ENCODE measurements at regions not wholly inside any gene's neighbourhood (a gene's known extent, or its start where the extent isn't known, plus 50 kb on each side); places are given as distances from the start of the nearest gene placed in this dataset.

DNA sequence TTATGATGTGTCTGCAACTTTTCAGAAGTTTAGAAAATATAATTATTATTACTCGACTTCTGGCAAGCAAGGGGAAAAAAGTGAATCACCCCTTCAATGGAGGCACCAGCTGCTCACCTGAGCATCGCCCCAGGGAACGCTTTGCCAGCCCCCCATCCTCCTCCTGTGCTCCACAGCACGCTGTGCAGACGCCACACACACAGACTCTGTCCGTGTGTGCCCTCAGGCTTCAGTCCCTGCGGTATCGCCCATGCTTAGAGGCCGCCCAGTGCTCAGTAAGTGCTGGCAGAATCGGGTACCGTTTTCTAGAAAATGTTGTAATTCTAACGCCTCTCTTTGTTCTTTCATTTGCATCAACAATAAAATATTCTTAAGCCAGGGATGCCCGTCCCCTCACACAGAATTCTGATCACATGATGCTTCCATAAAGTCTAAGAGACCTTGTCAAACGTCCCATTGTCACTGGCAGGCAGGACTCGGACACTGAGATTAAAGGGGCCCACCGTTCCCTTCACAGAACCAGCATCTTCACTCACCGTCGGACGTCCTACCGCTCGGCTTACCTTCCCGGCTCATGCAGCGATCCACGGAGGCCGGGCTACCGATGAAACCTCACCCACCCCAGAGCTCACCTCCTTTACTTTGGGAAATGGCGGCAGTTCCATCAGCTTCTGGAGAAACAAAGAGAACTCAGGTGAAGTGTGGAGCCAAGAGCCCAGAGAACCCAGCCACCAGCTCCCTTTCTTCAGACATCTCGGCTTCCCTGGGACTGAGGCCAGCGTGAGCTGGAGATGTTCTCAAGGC lies 105.5 kb downstream of the DLL1 start:
- Histone ChIP-seq H3K9ac (ENCODE audit: insufficient read length, low read depth) (no peak overlapping the region), H3K4me1 (ENCODE audit: insufficient read depth, insufficient read length) (peaks cover 2% of the 10 kb centered on the region), H3K9me3 (ENCODE audit: insufficient read depth, low read length) (no peaks in the 10 kb centered on the region), H3K27me3 (ENCODE audit: insufficient read depth, insufficient read length) (no peaks in the 10 kb centered on the region), H3K36me3 (ENCODE audit: insufficient read depth, insufficient read length, low read length) (no peaks in the 10 kb centered on the region), H3K4me3 (ENCODE audit: insufficient read length, low read depth) (no peak overlapping the region)
- no peak for DNase-seq (ENCODE audit: low read depth, low spot score)
- no peak for TF ChIP-seq ZNF274 (IDR thresholded peaks at IDR 0.05; ENCODE audit: low read depth, low read length)
- no peak for TF ChIP-seq YY1 (IDR thresholded peaks at IDR 0.05; ENCODE audit: insufficient read depth, insufficient read length)
- no peak for TF ChIP-seq SUZ12 (IDR thresholded peaks at IDR 0.05; ENCODE audit: extremely low read depth, insufficient read depth, insufficient read length)

DNA sequence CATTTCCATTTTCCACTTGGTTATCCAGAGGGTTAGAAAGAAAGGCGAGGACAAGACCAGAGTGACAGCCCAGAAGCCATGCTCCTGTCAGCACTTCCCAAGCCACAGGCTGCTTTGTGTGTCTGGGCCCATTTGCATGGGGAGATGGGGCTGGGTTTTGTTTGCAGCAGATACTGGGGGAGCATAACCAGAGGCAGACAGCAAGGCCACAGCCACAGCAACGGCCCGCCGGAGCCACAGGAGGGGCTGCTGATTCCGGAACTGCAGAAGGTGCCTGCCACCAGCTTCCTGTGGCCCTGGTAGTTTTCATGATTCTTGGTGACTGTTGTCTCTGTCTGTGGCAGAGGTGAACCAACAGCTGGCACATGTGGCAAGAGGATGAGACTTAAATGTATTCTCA lies 106.6 kb downstream of the DLL1 start:
- Histone ChIP-seq H3K9ac (ENCODE audit: insufficient read length, low read depth) (no peak overlapping the region), H3K27me3 (ENCODE audit: insufficient read depth, insufficient read length) (no peaks in the 10 kb centered on the region), H3K4me1 (ENCODE audit: insufficient read depth, insufficient read length) (peaks cover 2% of the 10 kb centered on the region), H3K9me3 (ENCODE audit: insufficient read depth, low read length) (no peaks in the 10 kb centered on the region), H3K4me3 (ENCODE audit: insufficient read length, low read depth) (no peak overlapping the region), H3K36me3 (ENCODE audit: insufficient read depth, insufficient read length, low read length) (no peaks in the 10 kb centered on the region)
- no peak for DNase-seq (ENCODE audit: low read depth, low spot score)
- TF ChIP-seq SUZ12 (IDR thresholded peaks at IDR 0.05; ENCODE audit: extremely low read depth, insufficient read depth, insufficient read length) (no peak), YY1 (IDR thresholded peaks at IDR 0.05; ENCODE audit: insufficient read depth, insufficient read length) (no peak), ZNF274 (IDR thresholded peaks at IDR 0.05; ENCODE audit: low read depth, low read length) (no peak)

DNA sequence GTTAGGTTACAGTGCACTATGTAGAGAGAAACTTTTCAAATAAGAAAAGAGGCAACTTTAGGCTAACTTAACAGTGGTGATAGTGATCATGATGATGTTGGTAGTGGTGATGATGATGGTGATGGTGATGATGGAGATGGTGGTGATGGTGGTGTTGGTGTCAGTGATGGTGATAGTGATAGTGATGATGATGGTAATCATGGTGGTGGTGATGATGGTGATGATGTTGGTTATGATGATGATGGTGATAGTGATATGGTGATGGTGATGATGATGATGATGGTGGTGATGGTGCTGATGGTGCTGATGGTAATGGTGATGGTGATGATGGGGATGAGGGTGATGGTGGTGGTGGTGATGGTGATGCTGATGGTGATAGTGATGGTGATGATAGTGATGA lies 107.4 kb downstream of the DLL1 start:
- Histone ChIP-seq H3K36me3 (ENCODE audit: insufficient read depth, insufficient read length, low read length) (no peaks in the 10 kb centered on the region), H3K4me1 (ENCODE audit: insufficient read depth, insufficient read length) (peaks cover 3% of the 10 kb centered on the region), H3K9ac (ENCODE audit: insufficient read length, low read depth) (no peak overlapping the region), H3K9me3 (ENCODE audit: insufficient read depth, low read length) (no peaks in the 10 kb centered on the region), H3K4me3 (ENCODE audit: insufficient read length, low read depth) (no peak overlapping the region), H3K27me3 (ENCODE audit: insufficient read depth, insufficient read length) (no peaks in the 10 kb centered on the region)
- DNase-seq (ENCODE audit: low read depth, low spot score) = no peak
- TF ChIP-seq ZNF274 (IDR thresholded peaks at IDR 0.05; ENCODE audit: low read depth, low read length) (no peak), SUZ12 (IDR thresholded peaks at IDR 0.05; ENCODE audit: extremely low read depth, insufficient read depth, insufficient read length) (no peak), YY1 (IDR thresholded peaks at IDR 0.05; ENCODE audit: insufficient read depth, insufficient read length) (no peak)

DNA sequence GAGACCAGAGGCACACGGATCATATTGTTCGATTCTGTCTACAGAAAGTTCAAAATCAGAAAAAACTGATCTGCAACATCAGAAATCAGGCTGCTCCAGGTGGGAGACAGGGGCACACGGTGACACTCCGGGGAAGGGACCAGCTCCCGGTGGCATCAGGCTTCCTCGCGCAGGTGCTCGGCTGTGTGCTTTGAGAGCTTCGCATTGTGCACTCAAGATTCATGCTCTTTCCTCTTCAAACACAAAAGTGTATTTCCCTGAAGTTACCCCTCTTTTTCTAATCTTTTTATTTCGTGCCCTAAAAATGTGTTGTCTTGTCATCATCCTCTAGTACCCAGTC lies 108.1 kb downstream of the DLL1 start:
- no peaks in the 10 kb centered on the region for H3K9me3 ChIP-seq (ENCODE audit: insufficient read depth, low read length)
- H3K27me3 ChIP-seq (ENCODE audit: insufficient read depth, insufficient read length) = no peaks in the 10 kb centered on the region
- DNase-seq (ENCODE audit: low read depth, low spot score) = no peak
- H3K36me3 ChIP-seq (ENCODE audit: insufficient read depth, insufficient read length, low read length) = no peaks in the 10 kb centered on the region
- no peak overlapping the region for H3K9ac ChIP-seq (ENCODE audit: insufficient read length, low read depth)
- H3K4me1 ChIP-seq (ENCODE audit: insufficient read depth, insufficient read length) = peaks cover 4% of the 10 kb centered on the region
- no peak for TF ChIP-seq YY1 (IDR thresholded peaks at IDR 0.05; ENCODE audit: insufficient read depth, insufficient read length)
- no peak for TF ChIP-seq SUZ12 (IDR thresholded peaks at IDR 0.05; ENCODE audit: extremely low read depth, insufficient read depth, insufficient read length)
- TF ChIP-seq ZNF274 (IDR thresholded peaks at IDR 0.05; ENCODE audit: low read depth, low read length) = no peak
- H3K4me3 ChIP-seq (ENCODE audit: insufficient read length, low read depth) = no peak overlapping the region

DNA sequence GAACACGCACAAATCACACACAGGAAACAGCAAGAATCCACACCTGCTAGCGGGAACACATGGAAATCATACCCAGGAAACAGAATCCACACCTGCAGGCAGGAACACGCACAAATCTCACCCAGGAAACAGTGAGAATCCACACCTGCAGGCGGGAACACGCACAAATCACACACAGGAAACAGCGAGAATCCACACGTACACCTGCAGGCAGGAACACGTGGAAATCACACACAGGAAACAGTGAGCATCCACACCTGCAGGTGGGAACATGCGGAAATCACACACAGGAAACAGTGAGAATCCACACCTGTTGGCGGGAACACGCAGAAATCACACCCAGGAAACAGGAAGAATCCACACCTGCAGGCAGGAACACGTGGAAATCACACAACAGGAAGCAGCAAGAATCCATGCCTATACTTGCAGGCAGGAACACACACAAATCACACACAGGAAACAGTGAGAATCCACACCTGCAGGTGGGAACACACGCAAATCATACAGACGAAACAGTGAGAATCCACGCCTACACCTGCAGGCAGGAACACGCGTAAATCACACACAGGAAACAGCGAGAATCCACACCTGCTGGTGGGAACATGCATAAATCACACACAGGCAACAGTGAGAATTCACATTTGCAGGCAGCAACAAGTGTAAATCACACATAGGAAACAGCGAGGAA lies 108.6 kb downstream of the DLL1 start:
- no peaks in the 10 kb centered on the region for H3K27me3 ChIP-seq (ENCODE audit: insufficient read depth, insufficient read length)
- H3K36me3 ChIP-seq (ENCODE audit: insufficient read depth, insufficient read length, low read length) = no peaks in the 10 kb centered on the region
- TF ChIP-seq ZNF274 (IDR thresholded peaks at IDR 0.05; ENCODE audit: low read depth, low read length) (no peak), YY1 (IDR thresholded peaks at IDR 0.05; ENCODE audit: insufficient read depth, insufficient read length) (no peak), SUZ12 (IDR thresholded peaks at IDR 0.05; ENCODE audit: extremely low read depth, insufficient read depth, insufficient read length) (no peak)
- no peak for DNase-seq (ENCODE audit: low read depth, low spot score)
- H3K4me3 ChIP-seq (ENCODE audit: insufficient read length, low read depth) = no peak overlapping the region
- peaks cover 4% of the 10 kb centered on the region for H3K4me1 ChIP-seq (ENCODE audit: insufficient read depth, insufficient read length)
- no peak overlapping the region for H3K9ac ChIP-seq (ENCODE audit: insufficient read length, low read depth)
- H3K9me3 ChIP-seq (ENCODE audit: insufficient read depth, low read length) = no peaks in the 10 kb centered on the region

DNA sequence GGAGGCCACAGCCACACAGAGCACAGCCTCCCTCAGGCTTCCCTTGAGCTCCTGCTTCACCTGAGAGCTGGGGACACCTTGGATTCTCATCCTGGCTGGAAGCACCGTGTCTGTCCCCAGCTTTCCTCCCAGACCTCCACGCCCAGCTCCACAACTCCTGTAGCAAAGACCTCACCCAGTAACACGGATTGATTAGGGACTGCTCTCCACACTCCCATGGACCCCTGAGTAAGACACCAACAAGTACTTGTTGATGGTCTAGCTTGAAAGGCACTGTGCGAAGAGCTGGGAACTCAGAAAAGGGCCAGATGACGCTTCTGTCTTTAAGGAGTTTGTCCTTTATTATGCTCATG lies 109.6 kb downstream of the DLL1 start:
- H3K9me3 ChIP-seq (ENCODE audit: insufficient read depth, low read length) = peaks cover 7% of the 10 kb centered on the region; the same call in 1 of the 2 replicates

DNA sequence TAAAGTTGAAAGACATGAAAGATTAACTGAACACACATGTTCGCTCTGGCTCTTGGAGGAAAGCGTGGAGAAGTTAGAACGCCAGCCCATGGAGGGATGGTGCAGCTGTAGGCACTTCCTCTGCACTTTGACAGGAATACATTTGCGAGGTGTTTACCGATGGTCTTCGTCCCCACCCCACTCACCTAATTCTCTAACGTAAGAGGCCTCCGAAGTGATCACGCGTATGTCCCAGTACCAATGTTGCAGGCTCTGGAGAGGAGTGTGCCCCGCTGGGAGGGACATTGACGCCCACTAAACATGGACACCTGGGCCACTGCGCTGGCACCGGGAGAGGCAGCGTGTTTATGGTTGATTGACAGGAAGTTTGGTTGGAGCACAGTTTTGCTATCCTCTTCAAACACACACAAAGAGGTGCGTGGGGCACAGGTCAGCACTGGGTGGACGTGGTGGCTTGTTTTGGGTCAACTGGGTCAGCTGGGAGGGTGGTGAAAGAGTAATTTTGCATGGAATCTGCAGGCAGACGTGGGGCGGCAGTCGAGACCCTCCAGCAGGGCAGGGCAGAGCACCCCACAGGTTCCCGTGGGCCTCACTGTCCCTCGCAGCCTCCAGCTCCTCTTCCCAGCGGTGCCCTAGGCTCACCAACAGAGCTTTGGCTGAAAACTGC lies 110.1 kb downstream of the DLL1 start:
- DNase-seq (ENCODE audit: low read depth, low spot score) = no peak
- Histone ChIP-seq H3K4me3 (ENCODE audit: insufficient read length, low read depth) (no peak overlapping the region), H3K27me3 (ENCODE audit: insufficient read depth, insufficient read length) (no peaks in the 10 kb centered on the region), H3K36me3 (ENCODE audit: insufficient read depth, insufficient read length, low read length) (no peaks in the 10 kb centered on the region), H3K9ac (ENCODE audit: insufficient read length, low read depth) (no peak overlapping the region), H3K9me3 (ENCODE audit: insufficient read depth, low read length) (peaks cover 8% of the 10 kb centered on the region; the same call in 1 of the 2 replicates), H3K4me1 (ENCODE audit: insufficient read depth, insufficient read length) (peaks cover 2% of the 10 kb centered on the region)
- TF ChIP-seq ZNF274 (IDR thresholded peaks at IDR 0.05; ENCODE audit: low read depth, low read length) (no peak), SUZ12 (IDR thresholded peaks at IDR 0.05; ENCODE audit: extremely low read depth, insufficient read depth, insufficient read length) (no peak), YY1 (IDR thresholded peaks at IDR 0.05; ENCODE audit: insufficient read depth, insufficient read length) (no peak)

More for the DNA sequence above, 109.6 kb downstream of the DLL1 start:
- H3K36me3 ChIP-seq (ENCODE audit: insufficient read depth, insufficient read length, low read length) = no peaks in the 10 kb centered on the region
- no peaks in the 10 kb centered on the region for H3K27me3 ChIP-seq (ENCODE audit: insufficient read depth, insufficient read length)
- no peak for DNase-seq (ENCODE audit: low read depth, low spot score)
- H3K4me1 ChIP-seq (ENCODE audit: insufficient read depth, insufficient read length) = peaks cover 4% of the 10 kb centered on the region
- no peak overlapping the region for H3K4me3 ChIP-seq (ENCODE audit: insufficient read length, low read depth)
- TF ChIP-seq SUZ12 (IDR thresholded peaks at IDR 0.05; ENCODE audit: extremely low read depth, insufficient read depth, insufficient read length) (no peak), YY1 (IDR thresholded peaks at IDR 0.05; ENCODE audit: insufficient read depth, insufficient read length) (no peak), ZNF274 (IDR thresholded peaks at IDR 0.05; ENCODE audit: low read depth, low read length) (no peak)
- no peak overlapping the region for H3K9ac ChIP-seq (ENCODE audit: insufficient read length, low read depth)

Data from NT2/D1 (cell line).